Endodermal cell (in vitro differentiated cells): ENCODE measurements at regions not wholly inside any gene's neighbourhood (a gene's known extent, or its start where the extent isn't known, plus 50 kb on each side); places are given as distances from the start of the nearest gene placed in this dataset.
"Not testable (repeated sequence)": the region's sequence is repeated elsewhere in the genome, so short reads cannot be mapped to it uniquely, and the experiment has no call there.

ENCODE experiments used
- DNase-seq: peaks from one replicate; pipeline ENCODE4 v3.0.0-alpha.2; 2017
- H3K27ac ChIP-seq: 2 replicates; pipeline ENCODE4 v1.5.1; 2013; ENCODE audit warnings: mild to moderate bottlenecking, low read depth, low read length, moderate library complexity
- H3K27me3 ChIP-seq: 2 replicates; pipeline ENCODE4 v1.6.1; 2013; ENCODE audit warnings: mild to moderate bottlenecking, low read length, moderate library complexity; ENCODE audit not compliant: insufficient read depth, control insufficient read depth, poor library complexity, severe bottlenecking
- H3K36me3 ChIP-seq: 2 replicates; pipeline ENCODE4 v1.7.0; 2013; ENCODE audit warnings: mild to moderate bottlenecking, low read length, moderate library complexity; ENCODE audit not compliant: control insufficient read depth, insufficient read depth
- H3K4me1 ChIP-seq: one replicate; pipeline ENCODE4 v1.7.0; 2013; ENCODE audit warnings: low read length; ENCODE audit not compliant: control insufficient read depth, insufficient read depth
- H3K4me3 ChIP-seq: 2 replicates; pipeline ENCODE4 v1.5.1; 2013; ENCODE audit warnings: mild to moderate bottlenecking, low read length, moderate library complexity
- H3K9ac ChIP-seq: 2 replicates; pipeline ENCODE4 v1.6.1; 2013; ENCODE audit warnings: mild to moderate bottlenecking, low read length, moderate library complexity; ENCODE audit not compliant: poor library complexity, severe bottlenecking; ENCODE audit errors: extremely low read depth
- H3K9me3 ChIP-seq: 2 replicates; pipeline ENCODE4 v1.6.1; 2013; ENCODE audit warnings: mild to moderate bottlenecking, low read length, moderate library complexity; ENCODE audit not compliant: control insufficient read depth
- H3K27ac Mint-ChIP-seq: 2 replicates; pipeline ENCODE4 v1.8.0; 2020; ENCODE audit warnings: mixed read lengths
- H3K27me3 Mint-ChIP-seq: 2 replicates; pipeline ENCODE4 v1.8.0; 2021; ENCODE audit warnings: mild to moderate bottlenecking, mixed read lengths; ENCODE audit not compliant: insufficient read depth
- H3K36me3 Mint-ChIP-seq: 2 replicates; pipeline ENCODE4 v1.8.0; 2020; ENCODE audit warnings: low read depth, mixed read lengths
- H3K4me1 Mint-ChIP-seq: 2 replicates; pipeline ENCODE4 v1.8.0; 2020; ENCODE audit warnings: mixed read lengths
- H3K4me3 Mint-ChIP-seq: 2 replicates; pipeline ENCODE4 v1.8.0; 2020; ENCODE audit warnings: mild to moderate bottlenecking, moderate library complexity, mixed read lengths
- H3K9me3 Mint-ChIP-seq: 2 replicates; pipeline ENCODE4 v1.8.0; 2020; ENCODE audit warnings: mild to moderate bottlenecking, mixed read lengths
- WGBS, 2 experiments: methylation state at CpG; one replicate each; pipeline versions ENCODE4 v1.1.5 to v1.1.7; 2013; ENCODE audit warnings: missing lambda C conversion rate in 2 of 2, mixed read lengths in 1 of 2; ENCODE audit not compliant: insufficient coverage in 1 of 2, insufficient read length in 1 of 2; 5-methylcytosine and 5-hydroxymethylcytosine counted together
- TF ChIP-seq, protein P1 (sequence below): fragments of 200-600 bp; sonication (generic); conservative IDR thresholded peaks from 2 replicates; pipeline ENCODE4 v1.5.0; 2021; ENCODE audit warnings: antibody characterized with exemption, mild to moderate bottlenecking

DNA sequence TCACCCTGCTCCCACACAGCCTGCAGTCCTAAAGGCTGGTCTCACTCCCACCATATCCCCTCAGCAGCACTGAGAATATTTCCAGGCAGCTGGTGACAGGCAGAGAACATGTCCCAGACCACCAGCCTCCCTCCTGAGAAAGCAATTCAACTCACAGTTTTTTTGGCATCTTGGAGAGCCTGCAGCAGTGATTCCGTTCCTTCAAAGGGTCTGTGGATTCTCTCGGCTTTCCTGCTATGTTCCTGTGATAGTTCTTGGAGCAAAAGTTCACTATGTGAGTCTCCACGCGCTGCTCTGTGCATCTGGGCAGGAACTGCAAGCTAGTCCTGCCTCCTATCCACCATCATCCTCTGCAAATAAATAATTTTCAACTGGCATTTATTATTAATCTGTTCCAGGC is 448.3 kb upstream of the HSF2 start:
- TF ChIP-seq, protein P1, sequence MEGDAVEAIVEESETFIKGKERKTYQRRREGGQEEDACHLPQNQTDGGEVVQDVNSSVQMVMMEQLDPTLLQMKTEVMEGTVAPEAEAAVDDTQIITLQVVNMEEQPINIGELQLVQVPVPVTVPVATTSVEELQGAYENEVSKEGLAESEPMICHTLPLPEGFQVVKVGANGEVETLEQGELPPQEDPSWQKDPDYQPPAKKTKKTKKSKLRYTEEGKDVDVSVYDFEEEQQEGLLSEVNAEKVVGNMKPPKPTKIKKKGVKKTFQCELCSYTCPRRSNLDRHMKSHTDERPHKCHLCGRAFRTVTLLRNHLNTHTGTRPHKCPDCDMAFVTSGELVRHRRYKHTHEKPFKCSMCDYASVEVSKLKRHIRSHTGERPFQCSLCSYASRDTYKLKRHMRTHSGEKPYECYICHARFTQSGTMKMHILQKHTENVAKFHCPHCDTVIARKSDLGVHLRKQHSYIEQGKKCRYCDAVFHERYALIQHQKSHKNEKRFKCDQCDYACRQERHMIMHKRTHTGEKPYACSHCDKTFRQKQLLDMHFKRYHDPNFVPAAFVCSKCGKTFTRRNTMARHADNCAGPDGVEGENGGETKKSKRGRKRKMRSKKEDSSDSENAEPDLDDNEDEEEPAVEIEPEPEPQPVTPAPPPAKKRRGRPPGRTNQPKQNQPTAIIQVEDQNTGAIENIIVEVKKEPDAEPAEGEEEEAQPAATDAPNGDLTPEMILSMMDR: no peak
- Histone ChIP-seq H3K9me3 (peaks cover 16% of the 10 kb centered on the region), H3K27me3 (no peaks in the 10 kb centered on the region), H3K9ac (no peak overlapping the region), H3K36me3 (no peaks in the 10 kb centered on the region), H3K4me1 (no peaks in the 10 kb centered on the region), H3K27ac (no peak overlapping the region), H3K4me3 (no peak overlapping the region)
- Mint-ChIP-seq H3K4me3 (no peak overlapping the region), H3K27me3 (no peaks in the 10 kb centered on the region), H3K27ac (no peak overlapping the region), H3K4me1 (no peaks in the 10 kb centered on the region), H3K36me3 (peaks cover 15% of the 10 kb centered on the region), H3K9me3 (peaks cover 30% of the 10 kb centered on the region)
- no peak for DNase-seq
- 91 to 98% methylated on average over 4 of the region's 4 CpGs for WGBS, 2 experiments

DNA sequence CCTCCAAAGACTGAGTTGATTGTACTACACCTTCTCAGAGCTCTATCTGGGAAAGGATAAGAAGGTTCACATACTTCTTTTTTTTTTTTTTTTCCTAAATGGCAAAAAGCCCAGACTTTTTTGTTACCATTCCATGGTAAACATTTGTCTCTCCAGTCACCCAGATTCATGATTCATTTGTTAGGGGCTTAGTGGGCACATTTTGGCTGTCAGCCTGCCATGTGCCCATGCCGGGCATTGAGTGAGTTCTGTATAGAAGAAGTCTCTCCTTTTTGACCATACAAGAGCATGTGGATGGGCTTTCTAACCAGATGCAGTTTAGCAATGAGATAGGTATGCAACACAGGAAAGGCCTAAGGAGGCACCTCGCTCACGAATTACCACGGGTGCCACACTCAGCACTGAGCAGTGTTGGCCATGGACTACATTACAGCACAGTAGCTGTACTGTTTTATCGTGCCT is 447.5 kb upstream of the HSF2 start:
- Histone ChIP-seq H3K36me3 (no peaks in the 10 kb centered on the region), H3K9ac (no peak overlapping the region), H3K27me3 (no peaks in the 10 kb centered on the region), H3K27ac (no peak overlapping the region), H3K4me3 (no peak overlapping the region), H3K9me3 (peaks cover 16% of the 10 kb centered on the region), H3K4me1 (no peaks in the 10 kb centered on the region)
- peaks cover 28% of the 10 kb centered on the region for H3K9me3 Mint-ChIP-seq
- peaks cover 15% of the 10 kb centered on the region for H3K36me3 Mint-ChIP-seq
- no peak overlapping the region for H3K27ac Mint-ChIP-seq
- no peaks in the 10 kb centered on the region for H3K27me3 Mint-ChIP-seq
- no peaks in the 10 kb centered on the region for H3K4me1 Mint-ChIP-seq
- no peak for DNase-seq
- no peak overlapping the region for H3K4me3 Mint-ChIP-seq
- 92 to 93% methylated on average over 4 to 5 of the region's 5 CpGs for WGBS, 2 experiments
- TF ChIP-seq, protein P1: no peak

DNA sequence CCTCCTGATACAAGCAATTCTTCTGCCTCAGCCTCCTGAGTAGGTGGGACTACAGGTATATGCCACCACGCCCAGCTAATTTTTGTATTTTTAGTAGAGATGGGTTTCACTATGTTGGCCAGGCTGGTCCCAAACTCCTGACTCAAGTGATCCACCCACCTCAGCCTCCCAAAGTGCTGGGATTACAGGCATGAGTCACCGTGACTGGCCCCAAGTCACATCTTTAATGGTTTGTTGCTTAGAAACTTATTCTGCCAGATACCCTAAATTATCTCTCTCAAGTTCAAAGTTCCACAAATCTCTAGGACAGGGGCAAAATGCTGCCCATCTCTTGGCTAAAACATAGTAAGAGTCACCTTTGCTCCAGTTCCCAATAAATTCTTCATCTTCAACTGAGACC is 444.1 kb upstream of the HSF2 start:
- Mint-ChIP-seq H3K9me3 (peaks cover 28% of the 10 kb centered on the region), H3K36me3 (peaks cover 15% of the 10 kb centered on the region)
- DNase-seq, H3K4me3 Mint-ChIP-seq, H3K27ac ChIP-seq, H3K27me3 ChIP-seq, H3K36me3 ChIP-seq, H3K4me1 ChIP-seq, H3K4me3 ChIP-seq, H3K27me3 Mint-ChIP-seq, H3K27ac Mint-ChIP-seq, H3K9ac ChIP-seq, H3K4me1 Mint-ChIP-seq: not testable (repeated sequence)
- WGBS, 2 experiments: 86 to 88% methylated on average over 1 to 2 of the region's 2 CpGs
- peaks cover 11% of the 10 kb centered on the region for H3K9me3 ChIP-seq

DNA sequence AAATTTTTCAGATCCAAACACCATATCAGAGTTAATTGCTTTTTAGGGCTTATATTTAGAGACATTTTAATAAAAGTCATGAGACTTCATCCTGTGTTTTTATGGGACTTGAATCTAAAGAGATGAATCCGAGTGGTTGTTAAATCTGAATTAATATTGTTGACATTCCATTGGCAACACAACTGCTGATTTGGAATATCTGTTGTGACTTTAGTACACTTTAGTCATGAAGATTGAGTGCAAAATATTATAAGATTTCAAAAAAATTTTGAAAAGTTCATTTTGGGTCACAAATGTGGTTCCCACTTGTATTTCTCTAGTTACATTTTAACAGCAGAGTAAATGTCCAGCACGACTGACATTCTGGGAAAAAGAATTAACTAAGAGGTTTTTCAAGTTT is 442.7 kb upstream of the HSF2 start:
- no peak for DNase-seq
- Histone ChIP-seq H3K9ac (no peak overlapping the region), H3K9me3 (peaks cover 11% of the 10 kb centered on the region), H3K4me1 (no peaks in the 10 kb centered on the region), H3K36me3 (no peaks in the 10 kb centered on the region), H3K4me3 (no peak overlapping the region), H3K27ac (no peak overlapping the region), H3K27me3 (no peaks in the 10 kb centered on the region)
- TF ChIP-seq, protein P1: no peak
- no peak overlapping the region for H3K4me3 Mint-ChIP-seq
- peaks cover 10% of the 10 kb centered on the region for H3K4me1 Mint-ChIP-seq
- H3K36me3 Mint-ChIP-seq: peaks cover 15% of the 10 kb centered on the region
- peaks cover 28% of the 10 kb centered on the region for H3K9me3 Mint-ChIP-seq
- H3K27ac Mint-ChIP-seq: no peak overlapping the region
- WGBS, 2 experiments: 94 to 98% methylated on average over 2 of the region's 2 CpGs
- H3K27me3 Mint-ChIP-seq: no peaks in the 10 kb centered on the region
